ENCODE measurements at regions not wholly inside any gene's neighbourhood (a gene's known extent, or its start where the extent isn't known, plus 50 kb on each side); places are given as distances from the start of the nearest gene placed in this dataset.

DNA sequence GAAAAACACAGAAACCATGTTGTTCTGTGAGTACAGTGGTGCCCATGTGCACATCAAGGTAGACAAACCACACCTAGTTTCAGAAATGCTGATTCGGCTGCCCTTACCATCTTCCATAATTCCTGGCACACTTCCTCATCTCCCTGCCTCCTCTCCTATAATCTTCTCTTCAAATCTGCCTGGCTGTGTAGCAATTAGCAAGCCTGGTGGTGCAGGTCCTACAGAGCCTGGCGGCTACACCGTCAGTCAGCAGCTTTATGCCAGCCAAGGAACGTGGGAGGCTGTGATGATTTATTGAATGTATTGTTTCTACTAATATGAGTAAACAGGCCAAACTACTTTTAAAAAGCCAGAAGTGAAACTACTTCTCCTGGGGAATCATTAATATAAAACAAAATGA lies 106.8 kb downstream of the SEMA6D start:
- H3K27me3 ChIP-seq = no peaks in the 10 kb centered on the region
- H3K9me3 ChIP-seq = no peaks in the 10 kb centered on the region
- no peak for DNase-seq
- TF ChIP-seq, protein P1, sequence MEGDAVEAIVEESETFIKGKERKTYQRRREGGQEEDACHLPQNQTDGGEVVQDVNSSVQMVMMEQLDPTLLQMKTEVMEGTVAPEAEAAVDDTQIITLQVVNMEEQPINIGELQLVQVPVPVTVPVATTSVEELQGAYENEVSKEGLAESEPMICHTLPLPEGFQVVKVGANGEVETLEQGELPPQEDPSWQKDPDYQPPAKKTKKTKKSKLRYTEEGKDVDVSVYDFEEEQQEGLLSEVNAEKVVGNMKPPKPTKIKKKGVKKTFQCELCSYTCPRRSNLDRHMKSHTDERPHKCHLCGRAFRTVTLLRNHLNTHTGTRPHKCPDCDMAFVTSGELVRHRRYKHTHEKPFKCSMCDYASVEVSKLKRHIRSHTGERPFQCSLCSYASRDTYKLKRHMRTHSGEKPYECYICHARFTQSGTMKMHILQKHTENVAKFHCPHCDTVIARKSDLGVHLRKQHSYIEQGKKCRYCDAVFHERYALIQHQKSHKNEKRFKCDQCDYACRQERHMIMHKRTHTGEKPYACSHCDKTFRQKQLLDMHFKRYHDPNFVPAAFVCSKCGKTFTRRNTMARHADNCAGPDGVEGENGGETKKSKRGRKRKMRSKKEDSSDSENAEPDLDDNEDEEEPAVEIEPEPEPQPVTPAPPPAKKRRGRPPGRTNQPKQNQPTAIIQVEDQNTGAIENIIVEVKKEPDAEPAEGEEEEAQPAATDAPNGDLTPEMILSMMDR (IDR thresholded peaks at IDR 0.05) = no peak
- intact Hi-C loops (cut with DNase I; ENCODE audit: low total_unique reads) = no loop called here
- H3K27ac ChIP-seq = no peak overlapping the region
- H3K36me3 ChIP-seq = no peaks in the 10 kb centered on the region
- H3K4me1 ChIP-seq = peaks cover 0 to 5% (median 0%) of the 10 kb centered on the region in 4 donors
- no peak overlapping the region for H3K4me3 ChIP-seq

GRCh38 chr15:47829667-47830066 lies 112.4 kb downstream of the SEMA6D start:
- no peaks in the 10 kb centered on the region for H3K27me3 ChIP-seq
- no peaks in the 10 kb centered on the region for H3K4me1 ChIP-seq
- no peak overlapping the region for H3K27ac ChIP-seq
- intact Hi-C loops (cut with DNase I; ENCODE audit: low total_unique reads) = no loop called here
- no peak for DNase-seq
- no peaks in the 10 kb centered on the region for H3K36me3 ChIP-seq
- TF ChIP-seq, protein P1 (IDR thresholded peaks at IDR 0.05) = no peak
- no peaks in the 10 kb centered on the region for H3K9me3 ChIP-seq
- no peak overlapping the region for H3K4me3 ChIP-seq

- intact Hi-C loops (cut with DNase I; ENCODE audit: low total_unique reads) = no loop called here
- TF ChIP-seq, protein P1 (IDR thresholded peaks at IDR 0.05) = no peak
- no peak for DNase-seq
- H3K4me1 ChIP-seq = no peaks in the 10 kb centered on the region
- no peak overlapping the region for H3K27ac ChIP-seq
- H3K27me3 ChIP-seq = no peaks in the 10 kb centered on the region
- no peaks in the 10 kb centered on the region for H3K9me3 ChIP-seq
- no peaks in the 10 kb centered on the region for H3K36me3 ChIP-seq
- H3K4me3 ChIP-seq = no peak overlapping the region
Measured at GRCh38 chr15:47834093-47834492, 116.8 kb downstream of the SEMA6D start.

- intact Hi-C loops (cut with DNase I; ENCODE audit: low total_unique reads) = no loop called here
- Histone ChIP-seq H3K9me3 (no peaks in the 10 kb centered on the region), H3K36me3 (no peaks in the 10 kb centered on the region), H3K4me3 (no peak overlapping the region), H3K27ac (no peak overlapping the region), H3K27me3 (no peaks in the 10 kb centered on the region), H3K4me1 (no peaks in the 10 kb centered on the region)
- no peak for DNase-seq
- TF ChIP-seq, protein P1 (IDR thresholded peaks at IDR 0.05) = no peak
Measured at GRCh38 chr15:47839233-47839825, 122.0 kb downstream of the SEMA6D start.

DNA sequence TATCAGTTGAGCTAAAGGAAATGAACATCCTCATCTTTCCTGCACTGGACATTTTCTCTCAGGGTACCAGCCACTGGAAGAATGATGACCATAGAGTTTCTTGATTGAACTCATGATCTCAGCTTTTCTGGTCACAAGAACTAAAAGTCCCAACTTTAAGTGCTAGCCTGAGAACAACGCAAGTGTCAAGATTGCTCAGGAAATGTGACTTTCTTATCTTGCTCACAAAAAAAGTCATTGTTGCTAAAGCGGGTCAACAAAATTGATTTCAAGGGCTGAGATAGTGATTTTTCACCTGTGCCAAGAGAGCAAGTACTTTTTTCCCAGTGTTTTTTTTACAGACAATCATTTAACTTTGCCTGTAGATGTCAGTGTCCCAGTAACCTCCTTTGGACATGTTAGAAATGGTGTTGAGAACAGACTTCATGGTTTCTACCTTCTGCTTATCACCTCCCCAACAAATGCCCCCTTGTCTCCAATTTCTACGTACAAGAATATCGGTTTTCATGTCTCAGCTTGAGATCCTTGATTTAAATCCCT lies 125.9 kb downstream of the SEMA6D start:
- no peak for DNase-seq
- no peaks in the 10 kb centered on the region for H3K36me3 ChIP-seq
- TF ChIP-seq, protein P1 (IDR thresholded peaks at IDR 0.05) = no peak
- H3K27ac ChIP-seq = no peak overlapping the region
- no peaks in the 10 kb centered on the region for H3K9me3 ChIP-seq
- no peak overlapping the region for H3K4me3 ChIP-seq
- intact Hi-C loops (cut with DNase I; ENCODE audit: low total_unique reads) = no loop called here
- H3K4me1 ChIP-seq = no peaks in the 10 kb centered on the region
- no peaks in the 10 kb centered on the region for H3K27me3 ChIP-seq
